Kidney epithelial cell (primary cell): ENCODE measurements at regions not wholly inside any gene's neighbourhood (a gene's known extent, or its start where the extent isn't known, plus 50 kb on each side); places are given as distances from the start of the nearest gene placed in this dataset.

Experiments used
- DNase-seq: peaks from one replicate; pipeline ENCODE4 v3.0.0-alpha.2; 2010; ENCODE audit warnings: low read depth
- H3K27me3 ChIP-seq: 2 replicates; pipeline ENCODE4 v1.6.0; 2011; ENCODE audit warnings: low read length; ENCODE audit not compliant: control insufficient read depth, insufficient read depth
- H3K36me3 ChIP-seq: 2 replicates; pipeline ENCODE4 v1.5.1; 2011; ENCODE audit warnings: low read length; ENCODE audit not compliant: control insufficient read depth, insufficient read depth
- H3K4me3 ChIP-seq: 2 replicates; pipeline ENCODE4 v1.5.1; 2011; ENCODE audit warnings: low read depth, mild to moderate bottlenecking, control low read depth, low read length
- TF ChIP-seq, protein P1 (sequence below): IDR thresholded peaks from 2 replicates; pipeline ENCODE4 v1.5.1; 2011; ENCODE audit warnings: mild to moderate bottlenecking, moderate library complexity, low read length, control low read depth, inconsistent platforms; ENCODE audit not compliant: insufficient read depth, poor library complexity, severe bottlenecking

DNA sequence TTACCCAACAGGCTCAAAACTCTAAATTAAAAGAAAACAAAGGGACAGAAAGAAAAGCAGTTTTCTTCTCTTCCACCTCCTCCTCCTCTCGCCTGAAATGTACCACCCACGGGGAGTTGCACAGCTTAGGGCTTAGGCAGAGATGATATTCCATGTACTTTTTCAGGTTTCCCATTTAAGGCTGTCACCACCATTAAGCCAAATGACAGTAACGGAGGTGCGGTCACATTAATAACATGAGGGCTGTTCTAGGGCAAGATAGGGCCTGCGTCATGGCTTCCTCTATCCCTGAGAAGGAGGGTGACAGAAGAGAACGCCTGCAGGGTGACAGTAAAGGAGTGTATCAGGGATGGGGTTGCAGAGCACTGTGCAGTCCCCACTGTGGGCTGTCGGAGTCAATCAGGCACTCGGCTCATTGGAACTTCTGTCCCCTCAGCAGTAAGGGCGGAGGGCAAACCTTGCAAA is 51.7 kb upstream of the TJP1 start:
- Histone ChIP-seq H3K4me3 (no peak overlapping the region), H3K36me3 (no peaks in the 10 kb centered on the region), H3K27me3 (no peaks in the 10 kb centered on the region)
- DNase-seq: no peak
- TF ChIP-seq, protein P1, sequence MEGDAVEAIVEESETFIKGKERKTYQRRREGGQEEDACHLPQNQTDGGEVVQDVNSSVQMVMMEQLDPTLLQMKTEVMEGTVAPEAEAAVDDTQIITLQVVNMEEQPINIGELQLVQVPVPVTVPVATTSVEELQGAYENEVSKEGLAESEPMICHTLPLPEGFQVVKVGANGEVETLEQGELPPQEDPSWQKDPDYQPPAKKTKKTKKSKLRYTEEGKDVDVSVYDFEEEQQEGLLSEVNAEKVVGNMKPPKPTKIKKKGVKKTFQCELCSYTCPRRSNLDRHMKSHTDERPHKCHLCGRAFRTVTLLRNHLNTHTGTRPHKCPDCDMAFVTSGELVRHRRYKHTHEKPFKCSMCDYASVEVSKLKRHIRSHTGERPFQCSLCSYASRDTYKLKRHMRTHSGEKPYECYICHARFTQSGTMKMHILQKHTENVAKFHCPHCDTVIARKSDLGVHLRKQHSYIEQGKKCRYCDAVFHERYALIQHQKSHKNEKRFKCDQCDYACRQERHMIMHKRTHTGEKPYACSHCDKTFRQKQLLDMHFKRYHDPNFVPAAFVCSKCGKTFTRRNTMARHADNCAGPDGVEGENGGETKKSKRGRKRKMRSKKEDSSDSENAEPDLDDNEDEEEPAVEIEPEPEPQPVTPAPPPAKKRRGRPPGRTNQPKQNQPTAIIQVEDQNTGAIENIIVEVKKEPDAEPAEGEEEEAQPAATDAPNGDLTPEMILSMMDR: no peak

DNA sequence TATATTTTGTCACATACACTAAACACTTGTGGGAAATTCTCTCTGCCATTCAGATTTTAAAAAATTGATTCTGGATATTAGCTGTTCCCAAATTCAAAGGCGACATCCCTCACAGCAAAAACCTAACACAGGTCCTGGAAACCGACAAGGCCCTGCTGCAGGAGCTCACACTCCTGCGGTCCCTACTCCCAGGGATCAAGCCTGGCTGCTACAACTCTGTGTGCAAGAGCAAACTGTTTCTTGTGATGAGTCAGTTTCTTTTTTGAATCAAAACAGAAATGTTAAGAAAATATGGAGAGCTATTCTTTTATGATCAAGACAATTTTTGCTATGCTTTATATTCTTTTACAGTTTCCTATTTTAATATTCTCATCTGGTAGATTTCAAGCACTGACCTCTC is 51.0 kb upstream of the TJP1 start:
- no peak overlapping the region for H3K4me3 ChIP-seq
- TF ChIP-seq, protein P1: no peak
- no peak for DNase-seq
- H3K27me3 ChIP-seq: no peaks in the 10 kb centered on the region
- no peaks in the 10 kb centered on the region for H3K36me3 ChIP-seq

DNA sequence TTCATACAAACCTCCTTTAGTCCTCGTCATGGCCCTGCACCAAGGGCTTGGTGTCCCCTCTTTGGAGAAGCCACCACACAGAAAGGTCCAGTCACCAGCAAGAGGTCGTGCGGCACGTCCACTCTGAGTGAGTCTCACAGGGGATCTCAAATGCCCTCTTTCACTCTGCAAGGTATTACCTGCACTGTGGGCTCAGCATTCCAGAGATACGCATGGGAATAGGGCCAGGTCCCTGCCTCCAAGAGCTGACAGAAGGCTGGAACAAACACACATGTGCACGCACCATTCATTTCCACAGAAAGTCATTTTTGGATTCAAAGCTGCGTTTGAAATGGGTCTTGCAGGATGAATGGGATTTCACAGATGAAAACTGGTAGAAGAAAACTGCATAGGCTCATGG is 50.4 kb upstream of the TJP1 start:
- DNase-seq: no peak
- no peaks in the 10 kb centered on the region for H3K27me3 ChIP-seq
- TF ChIP-seq, protein P1: no peak
- no peaks in the 10 kb centered on the region for H3K36me3 ChIP-seq
- H3K4me3 ChIP-seq: no peak overlapping the region
